HEK293 (cell line): ENCODE measurements at regions not wholly inside any gene's neighbourhood (a gene's known extent, or its start where the extent isn't known, plus 50 kb on each side); places are given as distances from the start of the nearest gene placed in this dataset.

Source experiments
- CTCF ChIA-PET: fragments of 350-600 bp; formaldehyde crosslinking; extraction: SDS; loops from one replicate; lab custom pipeline; 2021; ENCODE audit warnings: antibody characterized with exemption; lab: Yijun Ruan, JAX
- POLR2A ChIA-PET: fragments of 300-600 bp; formaldehyde crosslinking; extraction: SDS; loops from one replicate; lab custom pipeline; 2020; ENCODE audit warnings: antibody characterized with exemption, inconsistent platforms; lab: Yijun Ruan, JAX
- H3K27ac ChIP-seq: fragments of 200-500 bp; sonication (Bioruptor generic); 2 replicates; pipeline ENCODE4 v1.5.1; 2014; ENCODE audit warnings: low read depth, low read length, control low read depth, inconsistent platforms; ENCODE audit errors: extremely low read depth
- H3K36me3 ChIP-seq, 2 experiments: fragments of 200-500 bp in 1 of 2; sonication (Bioruptor generic) in 1 of 2; 1 replicate in 1 of 2; 2 replicates in 1 of 2; pipeline ENCODE4 v1.5.1; 2014 to 2017; ENCODE audit warnings: inconsistent platforms in 2 of 2, low read length in 2 of 2; ENCODE audit not compliant: control insufficient read depth in 2 of 2, insufficient read depth in 1 of 2
- H3K4me1 ChIP-seq: fragments of 200-500 bp; sonication (Bioruptor generic); 2 replicates; pipeline ENCODE4 v1.5.1; 2014; ENCODE audit warnings: mild to moderate bottlenecking, low read length, inconsistent platforms; ENCODE audit not compliant: control insufficient read depth, insufficient read depth
- H3K4me3 ChIP-seq: 2 replicates; pipeline ENCODE4 v1.5.1; 2011; ENCODE audit warnings: low read depth, mild to moderate bottlenecking, control low read depth, low read length, moderate library complexity
- H3K9me3 ChIP-seq: fragments of 200-500 bp; sonication (Bioruptor generic); 2 replicates; pipeline ENCODE4 v1.5.1; 2014; ENCODE audit warnings: low read depth, low read length, inconsistent platforms; ENCODE audit not compliant: control insufficient read depth, insufficient read depth
- HIC1 ChIP-seq: fragments of 450-650 bp; formaldehyde crosslinking; IDR thresholded peaks from 2 replicates; pipeline ENCODE4 v1.5.1; 2016; ENCODE audit warnings: missing biosample characterization, missing genetic modification characterization
- HOXA7 ChIP-seq: sonication (generic); formaldehyde crosslinking; IDR thresholded peaks from 2 replicates; pipeline ENCODE4 v1.8.1; 2022; ENCODE audit warnings: missing genetic modification reagents, borderline replicate concordance
- IKZF3 ChIP-seq: fragments of 450-650 bp; IDR thresholded peaks from 2 replicates; pipeline ENCODE4 v1.5.0; 2018; ENCODE audit warnings: missing biosample characterization, mild to moderate bottlenecking, missing genetic modification characterization, moderate library complexity
- OVOL3 ChIP-seq: fragments of 450-650 bp; formaldehyde crosslinking; IDR thresholded peaks from 2 replicates; pipeline ENCODE4 v1.5.1; 2016; ENCODE audit warnings: missing biosample characterization, missing genetic modification characterization
- PRDM10 ChIP-seq: fragments of 450-650 bp; formaldehyde crosslinking; IDR thresholded peaks from 2 replicates; pipeline ENCODE4 v1.5.1; 2016; ENCODE audit warnings: missing biosample characterization, missing genetic modification characterization
- ZBTB11 ChIP-seq: fragments of 450-650 bp; formaldehyde crosslinking; conservative IDR thresholded peaks from 2 replicates; pipeline ENCODE4 v1.5.1; 2016; ENCODE audit warnings: low read depth, missing biosample characterization, missing genetic modification characterization
- ZBTB44 ChIP-seq: fragments of 450-650 bp; IDR thresholded peaks from 2 replicates; pipeline ENCODE4 v1.5.1; 2018; ENCODE audit warnings: missing biosample characterization, mild to moderate bottlenecking, missing genetic modification characterization
- ZBTB48 ChIP-seq: fragments of 450-650 bp; formaldehyde crosslinking; IDR thresholded peaks from 2 replicates; pipeline ENCODE4 v1.5.1; 2016; ENCODE audit warnings: missing biosample characterization, missing genetic modification characterization
- ZNF112 ChIP-seq: fragments of 450-650 bp; formaldehyde crosslinking; IDR thresholded peaks from 2 replicates; pipeline ENCODE4 v1.5.0; 2017; ENCODE audit warnings: missing biosample characterization, missing genetic modification characterization
- ZNF132 ChIP-seq: fragments of 450-650 bp; formaldehyde crosslinking; IDR thresholded peaks from 2 replicates; pipeline ENCODE4 v1.5.1; 2017; ENCODE audit warnings: missing biosample characterization, missing genetic modification characterization, borderline replicate concordance
- ZNF133 ChIP-seq: fragments of 450-650 bp; formaldehyde crosslinking; IDR thresholded peaks from 2 replicates; pipeline ENCODE4 v1.5.1; 2016; ENCODE audit warnings: missing biosample characterization, missing genetic modification characterization
- ZNF175 ChIP-seq: fragments of 450-650 bp; formaldehyde crosslinking; IDR thresholded peaks from 2 replicates; pipeline ENCODE4 v1.5.1; 2016; ENCODE audit warnings: missing biosample characterization, missing genetic modification characterization
- ZNF26 ChIP-seq: fragments of 450-650 bp; formaldehyde crosslinking; IDR thresholded peaks from 2 replicates; pipeline ENCODE4 v1.5.1; 2016; ENCODE audit warnings: missing biosample characterization, missing genetic modification characterization
- ZNF292 ChIP-seq: fragments of 450-650 bp; formaldehyde crosslinking; IDR thresholded peaks from 2 replicates; pipeline ENCODE4 v1.5.1; 2016; ENCODE audit warnings: low read depth, missing biosample characterization, missing genetic modification characterization, borderline replicate concordance
- ZNF324 ChIP-seq: fragments of 450-650 bp; formaldehyde crosslinking; IDR thresholded peaks from 2 replicates; pipeline ENCODE4 v1.5.1; 2016; ENCODE audit warnings: missing biosample characterization, missing genetic modification characterization
- ZNF362 ChIP-seq: fragments of 450-650 bp; formaldehyde crosslinking; IDR thresholded peaks from 2 replicates; pipeline ENCODE4 v1.5.1; 2016; ENCODE audit warnings: missing biosample characterization, missing genetic modification characterization
- ZNF423 ChIP-seq: fragments of 450-650 bp; formaldehyde crosslinking; IDR thresholded peaks from 2 replicates; pipeline ENCODE4 v1.5.1; 2016; ENCODE audit warnings: missing biosample characterization, missing genetic modification characterization
- ZNF501 ChIP-seq: fragments of 450-650 bp; formaldehyde crosslinking; IDR thresholded peaks from 2 replicates; pipeline ENCODE4 v1.5.1; 2016; ENCODE audit warnings: missing biosample characterization, missing genetic modification characterization
- ZNF549 ChIP-seq: fragments of 450-650 bp; IDR thresholded peaks from 2 replicates; pipeline ENCODE4 v1.5.1; 2018; ENCODE audit warnings: missing biosample characterization, missing genetic modification characterization, mild to moderate bottlenecking, inconsistent platforms, moderate library complexity
- ZNF776 ChIP-seq: fragments of 450-650 bp; formaldehyde crosslinking; IDR thresholded peaks from 2 replicates; pipeline ENCODE4 v1.5.0; 2017; ENCODE audit warnings: missing biosample characterization, missing genetic modification characterization, borderline replicate concordance
- ZSCAN16 ChIP-seq: fragments of 450-650 bp; formaldehyde crosslinking; IDR thresholded peaks from 2 replicates; pipeline ENCODE4 v1.5.1; 2016; ENCODE audit warnings: missing biosample characterization, missing genetic modification characterization
- ZXDB ChIP-seq: fragments of 450-650 bp; formaldehyde crosslinking; IDR thresholded peaks from 2 replicates; pipeline ENCODE4 v1.5.1; 2016; ENCODE audit warnings: missing biosample characterization, missing genetic modification characterization

- TF ChIP-seq ZNF175 (tag by site-specific recombination) (no peak), OVOL3 (tag by site-specific recombination) (no peak), HOXA7 (CRISPR knock-in tag) (no peak), IKZF3 (tag by site-specific recombination) (no peak), ZBTB44 (tag by site-specific recombination) (no peak), ZNF776 (tag by site-specific recombination) (no peak), ZNF324 (tag by site-specific recombination) (no peak)
Measured at GRCh38 chr5:175290379-175290778, 153.6 kb downstream of the DRD1 start (continued).

GRCh38 chr5:175288048-175288621, 155.8 kb downstream of the DRD1 start:
- H3K4me3 ChIP-seq: no peak overlapping the region
- CTCF ChIA-PET: interaction anchor here (0.6 kb wide), 1 partner anchor 158 kb away, joined by 3 read pairs; no protein-coding TSS in a partner anchor
- POLR2A ChIA-PET: interaction anchor here (0.5 to 1.3 kb wide), 5 partner anchors 38 to 109 kb away, joined by 3 to 5 read pairs (median 3); no protein-coding TSS in a partner anchor
- H3K27ac ChIP-seq: no peak overlapping the region; the same call in 1 of the 2 replicates
- H3K36me3 ChIP-seq: no peaks in the 10 kb centered on the region
- H3K9me3 ChIP-seq: no peaks in the 10 kb centered on the region
- H3K4me1 ChIP-seq: peaks cover 5% of the 10 kb centered on the region
- TF ChIP-seq ZNF133 (no peak), ZNF549 (tag by site-specific recombination) (0 out of 2 replicates have a peak, but pooled peaks have one; percentile 26), ZNF132 (tag by site-specific recombination) (no peak), ZNF292 (no peak), ZBTB48 (tag by site-specific recombination) (peak; percentile 43; the same call in 1 of the 2 replicates), PRDM10 (tag by site-specific recombination) (peak; percentile 96), ZXDB (tag by site-specific recombination) (no peak), ZNF423 (no peak), ZNF112 (tag by site-specific recombination) (peak; percentile 78), ZNF501 (0 out of 2 replicates have a peak, but pooled peaks have one; percentile 28), ZSCAN16 (tag by site-specific recombination) (no peak), ZNF26 (no peak), ZBTB11 (tag by site-specific recombination) (no peak), HIC1 (tag by site-specific recombination) (0 out of 2 replicates have a peak, but pooled peaks have one; percentile 45), ZNF362 (0 out of 2 replicates have a peak, but pooled peaks have one; percentile 5)
